ENCODE measurements at regions not wholly inside any gene's neighbourhood (a gene's known extent, or its start where the extent isn't known, plus 50 kb on each side); places are given as distances from the start of the nearest gene placed in this dataset.
A peak's percentile ranks its signal among the peaks of the same experiment; 100 is the strongest.
"Not testable (repeated sequence)": the region's sequence is repeated elsewhere in the genome, so short reads cannot be mapped to it uniquely, and the experiment has no call there.

DNA sequence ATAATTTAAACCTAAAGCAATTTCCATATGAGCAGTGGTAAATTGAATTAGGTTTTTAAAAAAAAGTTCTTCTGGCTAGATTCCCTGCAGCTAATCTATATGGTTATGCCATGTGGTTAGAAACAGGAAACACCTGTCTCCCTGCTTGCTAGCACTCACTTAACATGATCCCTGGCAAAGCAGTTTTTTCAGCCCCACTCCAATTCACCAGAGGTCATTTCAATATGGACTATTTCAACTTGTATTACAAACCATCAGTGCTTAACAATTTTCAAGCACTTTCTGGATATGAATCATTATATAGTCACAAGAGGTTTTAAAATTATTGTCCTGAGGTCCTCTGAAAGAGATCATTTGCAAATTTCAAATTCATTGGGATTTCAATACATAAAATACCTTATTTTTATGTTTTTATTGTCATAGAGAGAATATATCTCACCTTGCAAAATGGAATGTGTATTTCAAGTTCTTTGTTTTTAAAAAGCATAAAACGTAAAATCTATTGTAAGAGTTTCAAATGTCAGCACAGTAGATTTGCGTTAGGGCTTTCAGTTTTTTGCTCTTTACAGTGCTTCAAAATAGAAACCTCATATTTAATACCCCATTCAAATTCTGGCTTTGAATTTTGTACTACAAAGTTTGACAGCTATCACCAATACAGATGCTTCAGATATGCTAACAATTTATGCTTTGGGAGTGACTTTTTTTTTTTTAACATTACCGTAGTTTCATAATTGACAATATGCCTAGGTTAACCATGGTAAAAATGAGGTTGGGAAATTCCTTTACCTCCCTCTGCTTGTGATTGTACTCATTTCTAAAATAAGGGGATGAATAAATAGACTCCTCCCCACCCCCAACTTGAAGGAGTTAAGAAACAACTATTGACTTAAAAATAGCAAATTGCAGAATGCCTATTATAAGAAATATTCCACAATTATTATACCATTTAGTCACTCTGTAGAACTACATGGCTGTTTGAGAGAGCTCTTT, 117.5 kb upstream of the HGF start:
- DNase-seq (ENCODE audit: low read depth, low spot score): peak; percentile 59

DNA sequence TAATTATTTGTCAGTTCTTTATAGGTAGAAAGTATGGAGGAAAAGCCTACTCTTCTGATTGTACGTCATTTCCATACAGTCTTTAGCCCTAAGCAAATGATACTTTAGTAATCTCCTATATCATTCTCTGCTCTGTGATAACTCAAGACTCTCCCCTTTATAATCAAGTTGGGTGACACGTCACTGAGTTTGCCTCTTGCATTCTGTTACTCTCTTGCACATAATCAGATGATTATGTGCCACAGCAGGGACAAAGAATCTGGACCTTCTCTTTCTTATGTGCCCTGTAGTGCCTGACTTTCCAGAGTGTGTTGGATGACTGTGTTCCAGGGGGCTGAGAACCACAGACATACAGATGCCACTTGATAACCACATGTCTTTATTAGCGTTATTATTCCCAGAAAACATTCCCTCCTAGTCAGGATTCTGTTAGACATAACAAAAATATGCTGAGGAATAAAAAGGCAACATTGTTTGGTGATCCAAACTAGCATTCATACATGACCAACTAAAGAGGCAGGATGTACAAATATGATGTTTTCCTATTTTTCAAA, 116.4 kb upstream of the HGF start:
- DNase-seq (ENCODE audit: low read depth, low spot score): no peak

DNA sequence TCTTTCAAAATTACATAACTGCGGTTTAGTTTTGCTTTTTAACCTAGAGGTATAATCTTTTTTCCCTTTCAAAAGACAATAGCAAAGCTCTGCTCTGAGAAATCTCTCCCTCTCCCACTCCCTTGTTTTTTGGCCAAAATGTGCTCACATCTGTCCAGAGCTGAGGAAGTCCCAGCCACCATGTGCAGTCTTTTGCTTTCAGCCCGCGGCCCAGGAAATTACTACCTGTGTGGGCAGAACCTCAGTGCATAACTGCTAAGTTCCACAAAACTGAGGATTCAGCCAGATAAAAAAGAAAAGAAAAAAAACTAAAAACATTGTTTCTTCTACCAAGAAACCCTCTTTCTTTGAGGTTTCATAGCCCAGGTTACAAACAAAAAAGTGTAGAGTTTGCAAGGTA, 115.0 kb upstream of the HGF start:
- DNase-seq (ENCODE audit: low read depth, low spot score): no peak

DNA sequence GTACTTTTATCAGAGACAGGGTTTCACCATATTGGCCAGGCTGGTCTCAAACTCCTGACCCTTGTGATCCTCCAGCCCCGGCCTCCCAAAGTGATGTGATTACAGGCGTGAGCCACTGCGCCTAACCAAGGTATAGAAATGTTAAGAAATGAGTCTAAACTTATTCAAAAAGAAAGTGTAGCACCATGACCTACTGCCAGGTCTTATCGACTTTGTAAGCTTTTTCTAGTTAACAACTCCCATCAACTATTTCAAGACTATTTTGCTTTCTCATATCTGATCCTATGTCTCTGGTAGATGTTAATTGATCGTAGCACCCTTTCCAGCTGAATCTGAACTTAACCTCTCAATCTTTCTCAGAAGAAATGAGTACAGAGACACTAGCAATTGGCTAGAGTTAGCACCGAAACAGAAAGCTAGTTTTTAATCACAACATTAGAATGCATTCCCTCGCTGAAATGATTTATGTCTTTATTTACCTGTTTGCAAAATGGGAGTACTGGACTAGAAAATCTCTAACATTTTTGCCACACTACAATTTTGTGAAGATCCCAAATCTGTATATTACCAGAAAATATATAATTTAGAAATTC, 114.0 kb upstream of the HGF start:
- DNase-seq (ENCODE audit: low read depth, low spot score): no peak

DNA sequence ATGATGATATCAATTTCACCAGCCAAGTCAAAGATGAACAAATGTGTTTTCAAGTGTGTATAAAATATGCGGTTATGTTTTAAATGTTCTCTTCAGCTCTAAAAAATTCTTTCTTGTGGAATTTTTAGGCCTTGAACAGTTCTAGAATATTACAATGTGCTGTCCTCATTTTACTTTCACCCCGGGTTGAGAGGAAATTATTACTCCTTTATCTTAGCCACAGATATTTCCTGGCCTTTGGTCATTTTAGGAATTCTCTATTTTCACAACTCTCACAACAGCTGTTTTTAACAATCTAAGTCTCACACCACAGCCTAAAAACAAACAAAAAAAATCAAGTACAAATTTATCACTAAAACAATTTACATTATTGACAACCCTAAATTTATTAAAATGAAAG, 112.2 kb upstream of the HGF start:
- peak; percentile 4 for DNase-seq (ENCODE audit: low read depth, low spot score)

DNA sequence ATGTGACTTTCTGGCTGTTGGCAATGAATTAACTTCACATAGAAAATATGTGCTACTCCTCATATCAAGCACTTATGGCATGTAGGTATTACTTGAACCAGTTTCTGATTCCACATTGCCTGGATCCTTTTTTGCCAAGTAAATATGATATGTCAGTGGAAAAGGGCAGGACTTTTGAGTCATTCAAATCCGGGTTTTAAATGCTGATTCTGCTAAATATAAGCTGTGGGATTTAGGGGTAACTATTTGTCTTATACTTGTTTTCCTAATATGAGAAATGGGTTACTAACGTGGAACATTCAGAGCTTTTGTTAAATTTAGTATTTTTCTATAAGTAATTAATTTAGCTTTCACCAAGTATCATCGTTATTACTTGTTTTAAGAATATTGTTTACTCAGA, 108.0 kb upstream of the HGF start:
- DNase-seq (ENCODE audit: low read depth, low spot score): no peak

DNA sequence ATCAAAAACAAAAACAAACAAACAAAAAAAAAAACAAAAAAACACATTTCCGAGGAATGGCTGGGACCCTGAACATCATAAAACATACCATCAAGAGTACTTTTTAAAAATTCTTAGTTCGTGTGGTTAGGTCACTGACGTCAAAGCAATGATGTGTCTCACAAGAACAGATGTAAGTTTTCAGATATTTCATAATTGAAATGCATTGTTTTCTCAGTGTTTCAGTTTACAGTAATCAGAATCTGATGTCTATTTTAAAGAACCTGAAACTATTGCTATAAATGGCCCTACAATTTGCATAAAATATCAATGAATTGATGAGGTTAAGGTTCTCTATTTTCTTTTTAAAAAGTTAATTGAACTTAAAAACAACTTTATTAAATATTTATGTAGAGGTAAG, 103.7 kb upstream of the HGF start:
- no peak for DNase-seq (ENCODE audit: low read depth, low spot score)

DNA sequence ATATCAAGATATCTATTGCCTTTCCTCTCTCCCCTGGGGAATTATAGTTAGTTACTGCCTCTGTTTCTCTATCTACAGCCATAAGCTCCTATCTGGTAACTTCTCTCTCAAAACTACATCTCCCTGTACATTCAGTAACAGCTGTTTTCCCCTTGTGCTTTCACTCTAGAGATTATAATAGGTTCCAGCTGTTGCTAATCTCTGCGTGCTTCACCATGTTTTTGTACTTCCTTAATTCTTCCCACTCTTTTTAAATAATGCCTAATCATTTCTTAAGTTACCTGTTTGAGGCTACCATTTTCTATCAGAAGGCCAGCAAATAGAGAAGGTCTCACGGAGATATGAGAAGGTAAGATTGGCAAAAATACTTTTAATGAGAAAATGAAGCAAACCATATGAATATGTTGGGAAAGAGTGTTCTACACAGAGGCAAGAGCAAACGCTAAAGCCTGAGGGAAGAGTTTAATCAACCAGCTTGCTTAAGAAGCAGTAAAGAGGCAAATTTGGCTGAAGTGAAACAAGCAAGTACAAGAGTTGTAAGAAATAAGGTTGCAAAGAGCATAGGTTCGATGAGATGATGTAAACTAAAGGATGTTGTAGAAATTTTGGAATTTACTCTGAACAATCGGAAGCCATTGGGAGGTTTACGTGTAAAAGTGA, 101.9 kb upstream of the HGF start:
- no peak for DNase-seq (ENCODE audit: low read depth, low spot score)

DNA sequence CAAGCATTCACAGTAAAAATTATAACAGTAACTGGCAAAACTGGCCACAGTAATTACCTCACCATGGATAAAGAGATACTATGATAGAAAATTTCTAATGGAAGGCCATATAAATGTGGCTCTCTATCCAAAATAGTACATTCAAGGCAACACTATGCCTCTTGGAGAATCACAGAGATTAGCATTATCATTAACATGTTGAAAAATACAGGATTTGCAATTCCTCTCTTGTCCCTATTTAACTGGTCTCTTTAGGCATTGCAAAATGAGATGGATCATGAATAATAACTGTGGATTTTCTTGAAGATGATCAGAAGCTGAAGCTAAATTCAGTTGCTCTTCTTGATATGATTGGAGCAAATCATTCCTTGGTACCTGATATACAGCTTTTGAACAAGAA, 100.8 kb upstream of the HGF start:
- DNase-seq (ENCODE audit: low read depth, low spot score): no peak

DNA sequence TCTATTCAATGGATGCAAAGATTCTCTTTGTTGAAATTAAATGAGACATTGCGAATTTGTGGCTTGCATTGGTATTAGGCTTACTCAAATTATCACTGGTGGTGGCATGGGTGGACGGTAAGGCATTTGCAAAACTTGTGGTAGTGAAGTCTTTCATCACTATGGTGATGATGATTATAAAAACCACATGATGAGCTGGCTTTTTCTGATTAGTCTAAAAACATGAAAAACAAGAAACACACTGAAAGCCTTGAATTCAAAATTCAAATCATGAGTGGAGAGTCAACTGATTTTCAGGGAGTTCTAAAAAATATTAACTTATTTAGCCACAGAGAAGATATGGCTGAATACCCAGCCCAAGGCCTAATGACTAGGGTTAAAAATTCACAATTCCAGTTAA, 99.8 kb upstream of the HGF start:
- DNase-seq (ENCODE audit: low read depth, low spot score): no peak

DNA sequence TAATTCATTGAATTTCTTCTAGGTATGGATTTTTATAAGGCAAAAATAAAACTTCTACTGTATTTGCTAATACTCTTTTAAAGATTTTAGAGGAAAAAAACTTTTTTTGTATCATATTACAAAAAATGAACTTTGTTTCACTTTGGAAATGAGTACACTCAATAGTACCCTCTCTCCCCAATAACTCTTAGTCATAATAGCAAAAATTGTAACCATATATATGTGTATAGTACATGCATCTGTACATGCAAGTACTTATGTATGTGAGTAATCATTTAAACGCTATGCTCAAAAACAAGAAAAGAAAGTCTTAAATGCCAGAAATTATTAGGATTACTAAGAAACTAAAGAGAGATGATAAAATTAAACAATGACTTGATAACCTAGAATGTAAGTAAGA, 95.9 kb upstream of the HGF start:
- DNase-seq (ENCODE audit: low read depth, low spot score): no peak

DNA sequence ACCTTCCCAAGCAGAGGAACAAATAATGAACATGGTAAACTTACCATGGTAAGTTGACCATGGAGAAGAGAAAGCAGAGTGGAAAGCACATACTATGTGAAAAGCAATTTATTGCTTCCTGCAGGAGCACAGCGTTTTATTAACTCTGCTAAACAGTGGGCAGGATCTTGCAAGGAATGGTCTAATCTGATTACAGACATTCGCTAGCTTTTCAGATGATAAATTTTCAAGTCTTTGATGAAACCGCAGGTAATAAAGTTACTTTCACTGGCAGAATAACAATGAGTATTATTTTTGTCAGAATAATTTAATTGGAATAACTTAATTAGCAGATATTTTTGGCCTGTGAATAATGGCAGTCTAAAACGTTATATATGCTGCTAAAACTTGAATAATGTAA, 89.6 kb upstream of the HGF start:
- no peak for DNase-seq (ENCODE audit: low read depth, low spot score)

DNA sequence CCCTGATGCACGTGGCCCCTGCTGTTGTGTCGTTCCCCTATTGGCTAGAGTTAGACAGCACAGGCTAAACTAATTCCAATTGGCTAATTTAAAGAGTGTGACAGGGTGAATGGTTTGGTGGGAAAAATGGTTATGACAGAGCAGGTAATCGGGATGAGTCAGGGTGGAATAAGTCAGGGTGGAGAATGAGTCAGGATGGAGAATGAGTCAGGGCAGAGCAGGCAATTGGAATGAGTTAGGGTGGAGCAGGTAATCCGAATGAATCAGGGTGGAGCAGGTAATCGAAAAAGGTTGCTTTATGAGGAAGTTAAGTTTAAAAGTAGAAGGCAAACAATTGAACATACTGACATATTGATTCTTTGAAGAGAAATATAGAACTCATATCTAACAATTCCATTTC, 89.0 kb upstream of the HGF start:
- DNase-seq (ENCODE audit: low read depth, low spot score): not testable (repeated sequence)

DNA sequence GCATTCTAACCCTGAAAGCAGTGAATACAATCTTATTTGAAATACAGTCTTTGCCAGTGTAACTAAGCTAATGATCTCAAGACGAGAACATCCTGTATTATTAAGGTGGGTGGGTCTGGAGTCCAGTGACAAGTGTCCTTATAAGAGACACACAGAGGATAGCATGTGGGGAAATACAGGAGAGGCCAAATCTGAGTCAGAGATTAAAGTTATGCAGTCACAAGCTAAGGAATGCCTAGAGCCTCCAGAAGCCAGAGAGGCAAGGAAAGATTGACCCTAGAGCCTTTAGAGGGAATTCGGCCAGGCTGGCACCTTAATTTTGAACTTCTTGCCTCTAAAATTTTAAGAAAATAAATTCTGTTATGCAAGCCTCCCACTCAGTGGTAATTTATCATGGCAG, 87.5 kb upstream of the HGF start:
- DNase-seq (ENCODE audit: low read depth, low spot score): no peak

DNA sequence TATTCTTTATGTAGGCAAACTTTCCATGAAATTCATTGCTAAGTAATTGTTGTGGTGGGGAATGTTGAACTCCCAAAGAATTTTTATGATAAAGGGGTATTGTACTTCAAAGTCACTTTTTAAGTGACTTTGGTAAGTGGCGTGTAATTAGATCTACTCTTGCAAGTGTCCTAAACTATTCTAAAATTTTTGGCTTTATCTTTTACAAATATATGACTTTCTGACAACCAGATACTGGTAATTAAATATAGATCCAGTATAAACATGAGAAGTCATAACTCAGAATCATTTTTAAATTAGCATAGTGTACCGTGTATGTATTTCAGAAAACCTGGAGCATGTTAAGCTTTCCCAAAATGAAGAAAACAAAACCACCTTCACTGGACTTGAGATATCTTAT, 84.7 kb upstream of the HGF start:
- DNase-seq (ENCODE audit: low read depth, low spot score): no peak

DNA sequence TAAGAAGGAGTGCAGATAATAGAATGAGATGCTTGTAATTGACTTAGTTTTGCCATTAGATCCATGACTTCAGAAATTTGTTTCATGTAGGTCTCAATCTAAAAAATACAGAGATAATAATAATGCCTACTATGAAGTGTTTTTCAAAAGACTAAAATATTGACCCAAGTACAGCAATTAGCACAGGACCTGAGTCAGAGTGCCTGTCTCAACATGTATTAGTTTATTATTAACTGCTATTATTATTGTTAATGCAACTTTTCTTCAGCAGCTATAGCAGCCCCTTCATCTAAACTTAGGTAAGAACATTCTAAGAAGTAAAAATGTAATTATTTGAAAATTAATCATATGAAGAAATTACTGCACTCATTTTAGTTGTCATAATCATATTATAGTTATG, 82.9 kb upstream of the HGF start:
- DNase-seq (ENCODE audit: low read depth, low spot score): no peak

DNA sequence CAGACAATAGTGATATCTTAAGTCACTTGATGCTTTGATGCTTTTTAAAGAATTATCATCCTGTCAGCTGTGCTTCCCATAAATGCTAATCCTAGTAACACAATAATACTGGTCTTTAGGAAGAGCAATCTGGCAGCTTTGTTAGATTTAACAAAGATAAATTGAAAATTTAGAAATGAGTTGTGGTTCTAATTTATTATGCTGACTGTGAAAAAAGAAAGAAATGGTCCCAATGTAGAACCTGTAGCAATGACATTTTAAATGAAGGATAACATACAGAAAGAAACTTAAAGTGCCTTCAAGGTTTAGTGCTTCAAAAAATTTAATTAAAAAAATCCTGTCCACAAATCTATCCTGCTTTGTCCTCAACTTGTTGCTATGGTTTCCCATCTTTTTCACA, 81.6 kb upstream of the HGF start:
- no peak for DNase-seq (ENCODE audit: low read depth, low spot score)

DNA sequence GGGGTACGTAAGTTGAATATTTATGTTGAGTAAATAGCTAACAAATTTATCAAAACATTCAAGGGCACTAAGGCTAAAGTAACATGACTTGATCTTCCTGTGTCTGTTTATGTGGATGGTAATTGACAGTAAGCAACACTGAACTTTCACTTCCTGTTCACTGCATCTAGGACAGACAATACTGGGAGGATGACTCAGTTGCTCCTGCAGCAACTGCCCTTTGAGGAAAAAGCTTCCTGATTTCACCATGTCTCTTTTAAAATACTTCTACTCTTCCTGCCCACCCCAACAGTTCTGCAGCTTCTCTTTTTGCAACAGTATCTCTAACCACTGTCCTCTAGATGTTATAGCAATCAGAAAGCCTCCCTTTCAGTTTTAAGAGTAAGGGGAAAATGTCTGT, 76.6 kb upstream of the HGF start:
- DNase-seq (ENCODE audit: low read depth, low spot score): peak; percentile 20

DNA sequence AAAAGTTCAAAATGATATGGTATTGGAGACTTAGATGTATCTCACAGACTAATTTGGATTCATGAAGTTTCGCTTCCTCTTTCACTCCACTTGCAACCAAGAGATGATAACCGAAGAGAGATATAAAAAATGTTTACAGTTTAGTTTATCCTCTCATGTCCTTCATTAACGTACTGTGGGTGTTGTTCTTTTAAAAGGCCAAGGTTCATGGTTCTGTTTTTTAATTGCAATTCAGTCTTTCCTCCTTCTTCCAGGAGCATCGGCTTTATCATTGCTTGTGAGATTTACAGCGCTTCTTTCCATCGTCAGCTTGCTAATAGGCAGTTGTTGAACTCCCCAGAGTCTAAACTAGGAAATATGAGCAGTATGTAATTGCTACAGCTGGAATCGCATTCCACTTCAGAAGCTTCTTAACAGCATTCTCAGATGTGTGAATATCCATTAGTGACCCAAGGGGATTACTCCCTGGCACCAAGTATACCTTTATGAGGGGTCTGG, 75.9 kb upstream of the HGF start:
- no peak for DNase-seq (ENCODE audit: low read depth, low spot score)

DNA sequence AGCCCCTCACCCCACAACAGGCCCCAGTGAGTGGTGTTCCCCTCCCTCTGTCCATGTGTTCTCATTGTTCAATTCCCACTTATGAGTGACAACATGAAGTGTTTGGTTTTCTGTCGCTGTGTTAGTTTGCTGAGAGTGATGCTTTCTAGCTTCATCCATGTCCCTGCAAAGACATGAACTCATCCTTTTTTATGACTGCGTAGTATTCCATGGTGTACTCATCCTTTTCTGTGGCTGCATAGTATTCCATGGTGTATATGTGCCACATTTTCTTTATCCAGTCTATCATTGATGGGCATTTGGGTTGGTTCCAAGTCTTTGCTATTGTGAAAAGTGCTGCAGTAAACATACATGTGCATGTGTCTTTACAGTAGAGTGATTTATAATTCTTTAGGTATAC, 73.8 kb upstream of the HGF start:
- DNase-seq (ENCODE audit: low read depth, low spot score): not testable (repeated sequence)

DNA sequence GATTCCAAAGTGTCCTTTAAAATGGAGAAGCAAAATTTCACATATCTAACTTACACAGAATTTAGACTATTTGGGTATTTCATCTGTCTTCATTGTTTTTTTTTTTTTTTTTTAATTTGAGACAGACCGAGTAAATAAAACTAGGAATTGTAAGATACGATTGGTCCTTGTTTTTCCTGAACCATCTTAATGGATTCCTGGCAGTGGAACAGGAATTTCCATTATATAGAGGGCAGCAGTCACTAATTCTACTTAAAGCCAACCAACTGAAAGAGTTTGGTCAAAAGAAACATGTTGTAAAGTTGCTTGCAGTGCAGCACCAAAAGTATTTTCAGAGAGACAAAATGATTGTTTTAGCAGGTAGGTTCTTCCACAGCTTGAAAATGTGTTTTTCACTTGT, 72.5 kb upstream of the HGF start:
- DNase-seq (ENCODE audit: low read depth, low spot score): no peak

DNA sequence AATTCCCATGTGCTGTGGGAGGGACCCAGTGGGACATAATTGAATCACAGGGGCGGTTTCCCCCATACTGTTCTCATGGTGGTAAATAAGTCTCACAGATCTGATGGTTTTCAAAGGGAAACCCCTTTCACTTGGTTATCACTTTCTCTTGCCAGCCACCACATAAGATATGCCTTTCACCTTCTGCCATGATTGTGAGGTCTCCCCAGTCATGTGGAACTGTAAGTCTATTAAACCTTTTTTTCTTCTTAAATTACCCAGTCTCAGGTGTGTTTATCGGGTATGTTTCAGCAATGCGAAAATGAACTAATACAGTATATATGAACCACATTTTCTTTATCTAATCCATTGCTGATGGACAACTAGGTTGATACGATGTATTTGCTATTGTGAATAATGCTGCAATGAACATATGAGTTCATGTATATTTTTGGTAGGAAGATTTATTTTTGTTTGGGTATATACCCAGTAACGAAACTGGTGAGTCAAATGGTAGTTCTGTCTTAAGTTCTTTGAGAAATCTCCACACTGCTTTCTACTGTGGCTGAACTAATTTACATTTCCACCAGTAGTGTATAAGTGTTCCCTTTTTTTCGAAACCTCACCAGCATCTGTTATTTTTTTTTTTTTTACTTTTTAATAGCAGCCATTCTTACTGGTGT, 70.0 kb upstream of the HGF start:
- DNase-seq (ENCODE audit: low read depth, low spot score): no peak
